IMR-90 (cell line): ENCODE measurements at regions not wholly inside any gene's neighbourhood (a gene's known extent, or its start where the extent isn't known, plus 50 kb on each side); places are given as distances from the start of the nearest gene placed in this dataset.

Source experiments
- ATAC-seq: fragments of 200-7000 bp; cut with Tn5 transposase; 2 replicates; pipeline ENCODE4 v1.9.1; 2020; ENCODE audit warnings: low read depth, mild to moderate bottlenecking, moderate library complexity
- BruUV-seq: library from RNA; stranded (reverse); fragments of 400-500 nt; replicated peaks from 2 replicates; lab custom pipeline; 2021; lab: Mats Ljungman, UMichigan
- CTCF ChIA-PET: fragments of 300-600 bp; formaldehyde crosslinking; extraction: SDS; loops from one replicate; lab custom pipeline; 2021; ENCODE audit warnings: antibody characterized with exemption; lab: Yijun Ruan, JAX
- POLR2A ChIA-PET: fragments of 300-600 bp; sonication (Branson Sonifier 250); formaldehyde crosslinking; loops from one replicate; lab custom pipeline; 2022; ENCODE audit warnings: antibody characterized with exemption; ENCODE audit not compliant: unreplicated experiment; lab: Charles Lee
- DNase-seq: peaks from one replicate; pipeline ENCODE4 v3.0.0; 2013
- H2AFZ ChIP-seq: replicated peaks from 2 replicates; pipeline ENCODE3; 2013; ENCODE audit warnings: low read length, mild to moderate bottlenecking; ENCODE audit not compliant: poor library complexity
- H2AK5ac ChIP-seq: 2 replicates; pipeline ENCODE4 v1.6.1; 2013; ENCODE audit warnings: low read depth, low read length, inconsistent platforms
- H2AK9ac ChIP-seq: replicated peaks from 2 replicates; pipeline ENCODE3; 2013; ENCODE audit warnings: mild to moderate bottlenecking, low read depth, low read length, moderate library complexity; ENCODE audit not compliant: poor library complexity
- H2BK120ac ChIP-seq: 2 replicates; pipeline ENCODE4 v1.6.1; 2013; ENCODE audit warnings: low read depth, low read length, inconsistent platforms
- H2BK15ac ChIP-seq: 3 replicates; pipeline ENCODE4 v1.6.1; 2013; ENCODE audit warnings: low read depth, low read length, inconsistent platforms
- H2BK20ac ChIP-seq: 2 replicates; pipeline ENCODE4 v1.6.1; 2013; ENCODE audit warnings: low read depth, mild to moderate bottlenecking, inconsistent platforms, low read length, moderate library complexity
- H2BK5ac ChIP-seq: 2 replicates; pipeline ENCODE4 v1.6.1; 2013; ENCODE audit warnings: mild to moderate bottlenecking, low read depth, low read length, inconsistent platforms; ENCODE audit not compliant: poor library complexity, severe bottlenecking
- H3K14ac ChIP-seq: replicated peaks from 2 replicates; pipeline ENCODE4 v1.6.1; 2013; ENCODE audit warnings: low read depth, low read length, inconsistent platforms
- H3K18ac ChIP-seq: 2 replicates; pipeline ENCODE4 v1.6.1; 2013; ENCODE audit warnings: low read depth, low read length, control low read depth
- H3K23ac ChIP-seq: 2 replicates; pipeline ENCODE4 v1.6.1; 2013; ENCODE audit warnings: low read depth, low read length, inconsistent platforms
- H3K27ac ChIP-seq: 2 replicates; pipeline ENCODE4 v1.5.1; 2013; ENCODE audit warnings: mild to moderate bottlenecking, control low read depth, low read length; ENCODE audit not compliant: insufficient read depth
- H3K27me3 ChIP-seq: 2 replicates; pipeline ENCODE4 v1.6.1; 2013; ENCODE audit warnings: low read length; ENCODE audit not compliant: control insufficient read depth, insufficient read depth
- H3K36me3 ChIP-seq: 2 replicates; pipeline ENCODE4 v1.6.1; 2013; ENCODE audit warnings: low read length, mixed read lengths; ENCODE audit not compliant: control insufficient read depth, insufficient read depth
- H3K4ac ChIP-seq: 2 replicates; pipeline ENCODE4 v1.6.1; 2013; ENCODE audit warnings: low read depth, low read length, inconsistent platforms
- H3K4me1 ChIP-seq: 2 replicates; pipeline ENCODE4 v1.6.1; 2013; ENCODE audit warnings: low read length, mixed read lengths; ENCODE audit not compliant: control insufficient read depth, insufficient read depth
- H3K4me2 ChIP-seq: 2 replicates; pipeline ENCODE4 v1.6.1; 2013; ENCODE audit warnings: low read depth, mild to moderate bottlenecking, control low read depth, low read length, moderate library complexity
- H3K4me3 ChIP-seq: 2 replicates; pipeline ENCODE4 v1.5.1; 2013; ENCODE audit warnings: low read depth, mild to moderate bottlenecking, control low read depth, low read length, moderate library complexity; ENCODE audit not compliant: insufficient read depth
- H3K56ac ChIP-seq: 2 replicates; pipeline ENCODE4 v1.6.1; 2013; ENCODE audit warnings: low read length, inconsistent platforms; ENCODE audit not compliant: insufficient read depth; ENCODE audit errors: extremely low read depth
- H3K79me1 ChIP-seq, 2 experiments: 2 replicates each; pipeline ENCODE4 v1.6.1; 2013; ENCODE audit warnings: low read length in 2 of 2, inconsistent platforms in 1 of 2, low read depth in 1 of 2
- H3K9ac ChIP-seq: 2 replicates; pipeline ENCODE4 v1.6.1; 2013; ENCODE audit warnings: low read depth, low read length, control low read depth
- H3K9me1 ChIP-seq: 2 replicates; pipeline ENCODE4 v1.6.1; 2013; ENCODE audit warnings: low read length, inconsistent platforms; ENCODE audit not compliant: insufficient read depth
- H3K9me3 ChIP-seq: 2 replicates; pipeline ENCODE4 v1.6.1; 2013; ENCODE audit warnings: low read length; ENCODE audit not compliant: control insufficient read depth, insufficient read depth
- H4K20me1 ChIP-seq: 2 replicates; pipeline ENCODE4 v1.6.1; 2013; ENCODE audit warnings: low read length, inconsistent platforms; ENCODE audit not compliant: insufficient read depth
- H4K5ac ChIP-seq: 2 replicates; pipeline ENCODE4 v1.6.1; 2013; ENCODE audit warnings: mild to moderate bottlenecking, low read depth, low read length, control low read depth
- H4K8ac ChIP-seq, 2 experiments: 2 replicates each; pipeline ENCODE4 v1.6.1; 2013; ENCODE audit warnings: low read depth in 2 of 2, low read length in 2 of 2, control low read depth in 1 of 2, inconsistent platforms in 1 of 2
- H4K91ac ChIP-seq: 2 replicates; pipeline ENCODE4 v1.6.1; 2013; ENCODE audit warnings: low read depth, low read length, inconsistent platforms; ENCODE audit not compliant: insufficient read depth
- BHLHE40 ChIP-seq: fragments of 150-350 bp; IDR thresholded peaks from 2 replicates; pipeline ENCODE4 v1.6.1; 2016; ENCODE audit warnings: mild to moderate bottlenecking, low read depth, low read length
- CEBPB ChIP-seq: IDR thresholded peaks from 2 replicates; pipeline ENCODE4 v1.6.1; 2012; ENCODE audit warnings: low read depth, low read length, improper control_type of control experiment
- CHD1 ChIP-seq: IDR thresholded peaks from 2 replicates; pipeline ENCODE4 v1.6.1; 2012; ENCODE audit warnings: low read depth, low read length, improper control_type of control experiment
- CTCF ChIP-seq: conservative IDR thresholded peaks from 2 replicates; pipeline ENCODE4 v1.5.1; 2012; ENCODE audit warnings: mild to moderate bottlenecking, low read depth, low read length, improper control_type of control experiment
- ELK1 ChIP-seq: fragments of 150-350 bp; IDR thresholded peaks from 2 replicates; pipeline ENCODE4 v1.6.1; 2016; ENCODE audit warnings: low read depth, mild to moderate bottlenecking, low read length, moderate library complexity, borderline replicate concordance
- FOS ChIP-seq: fragments of 150-350 bp; IDR thresholded peaks from 2 replicates; pipeline ENCODE4 v1.6.1; 2016; ENCODE audit warnings: low read depth, low read length
- MAFK ChIP-seq: IDR thresholded peaks from 2 replicates; pipeline ENCODE4 v1.6.1; 2012; ENCODE audit warnings: low read depth, low read length, improper control_type of control experiment
- MAZ ChIP-seq: IDR thresholded peaks from 2 replicates; pipeline ENCODE4 v1.6.1; 2012; ENCODE audit warnings: low read depth, mild to moderate bottlenecking, low read length, improper control_type of control experiment, moderate library complexity, borderline replicate concordance
- MXI1 ChIP-seq: IDR thresholded peaks from 2 replicates; pipeline ENCODE4 v1.6.1; 2012; ENCODE audit warnings: low read depth, mild to moderate bottlenecking, low read length, moderate library complexity, borderline replicate concordance
- NFE2L2 ChIP-seq: fragments of 150-350 bp; IDR thresholded peaks from 2 replicates; pipeline ENCODE4 v1.6.1; 2016; ENCODE audit warnings: low read depth, mild to moderate bottlenecking, low read length
- POLR2A ChIP-seq: IDR thresholded peaks from 2 replicates; pipeline ENCODE4 v1.6.1; 2012; ENCODE audit warnings: mild to moderate bottlenecking, low read depth, low read length
- RAD21 ChIP-seq: IDR thresholded peaks from 2 replicates; pipeline ENCODE4 v1.6.1; 2012; ENCODE audit warnings: low read length, improper control_type of control experiment
- RCOR1 ChIP-seq: IDR thresholded peaks from 2 replicates; pipeline ENCODE4 v1.6.1; 2012; ENCODE audit warnings: mild to moderate bottlenecking, low read length, improper control_type of control experiment; ENCODE audit not compliant: insufficient replicate concordance
- RFX5 ChIP-seq: IDR thresholded peaks from 2 replicates; pipeline ENCODE4 v1.8.0; 2012; ENCODE audit warnings: low read depth, mild to moderate bottlenecking, low read length, moderate library complexity
- SMC3 ChIP-seq: fragments of 150-350 bp; IDR thresholded peaks from 2 replicates; pipeline ENCODE4 v1.6.1; 2016; ENCODE audit warnings: low read depth, mild to moderate bottlenecking, antibody characterized with exemption, low read length, moderate library complexity
- USF2 ChIP-seq: fragments of 150-350 bp; IDR thresholded peaks from 2 replicates; pipeline ENCODE4 v1.6.1; 2017; ENCODE audit warnings: mild to moderate bottlenecking, antibody characterized with exemption, low read length, low read depth
- WGBS, 2 experiments: methylation state at CpG; one replicate each; pipeline versions ENCODE4 v1.1.5 to v1.1.7; 2013; ENCODE audit warnings: missing lambda C conversion rate in 2 of 2; ENCODE audit not compliant: insufficient read length in 1 of 2; ENCODE audit errors: extremely low coverage in 2 of 2; 5-methylcytosine and 5-hydroxymethylcytosine counted together
- dilution Hi-C: fragments of 300-500 bp; cut with HindIII; formaldehyde crosslinking; loops from one replicate; pipeline ENCODE4 v1.14.3; 2018; ENCODE audit warnings: low sequenced_read_pairs; ENCODE audit not compliant: unreplicated experiment
- in situ Hi-C: fragments of 300-500 bp; cut with MboI; formaldehyde crosslinking; loops from 3 replicates; pipeline ENCODE4 v1.14.3; 2019; ENCODE audit warnings: low sequenced_read_pairs, inconsistent platforms, mixed read lengths
- intact Hi-C: fragments of 100-400 bp; cut with micrococcal nuclease; formaldehyde crosslinking; loops from 2 replicates; pipeline ENCODE4 v1.10.0; 2022

GRCh38 chr1:217982331-217983050 is 302.6 kb upstream of the RRP15 start:
- TF ChIP-seq CHD1 (no peak), MAZ (no peak), RFX5 (no peak), FOS (no peak), BHLHE40 (no peak), MXI1 (no peak), NFE2L2 (no peak), MAFK (no peak), CEBPB (no peak), RAD21 (no peak), SMC3 (no peak), POLR2A (no peak), ELK1 (no peak), RCOR1 (no peak), CTCF (no peak), USF2 (no peak)
- Histone ChIP-seq H4K91ac (no peak overlapping the region), H2AK9ac (no peak overlapping the region), H3K4ac (no peak overlapping the region), H3K18ac (no peak overlapping the region), H3K4me3 (no peak overlapping the region), H2AFZ (no peak overlapping the region), H3K4me2 (no peak overlapping the region), H3K27ac (no peak overlapping the region), H2AK5ac (no peak overlapping the region), H2BK120ac (no peak overlapping the region), H3K9me3 (no peaks in the 10 kb centered on the region), H2BK20ac (no peak overlapping the region), H3K23ac (no peak overlapping the region), H3K27me3 (no peaks in the 10 kb centered on the region; the same call in 1 of the 2 replicates), H4K8ac (no peak overlapping the region), H3K9me1 (no peaks in the 10 kb centered on the region), H3K9ac (no peak overlapping the region), H3K79me1 (no peaks in the 10 kb centered on the region), H3K4me1 (no peaks in the 10 kb centered on the region), H3K36me3 (no peaks in the 10 kb centered on the region), H3K14ac (no peak overlapping the region), H2BK15ac (no peak overlapping the region), H4K5ac (no peak overlapping the region), H4K20me1 (no peaks in the 10 kb centered on the region), H2BK5ac (no peak overlapping the region), H3K56ac (no peak overlapping the region)
- dilution Hi-C loops (no loop called here), intact Hi-C loops (no loop called here), in situ Hi-C loops (no loop called here)
- DNase-seq (no peak), ATAC-seq (no peak)
- POLR2A ChIA-PET, result no interaction called here
- CTCF ChIA-PET, result no interaction called here
- WGBS, 2 experiments, result 61% methylated on average over 6 of the region's 19 CpGs; no CpG with 5 or more reads in 1 of the 2 experiments
- BruUV-seq, result no TSS peak
